H1 (cell line): ENCODE measurements at regions not wholly inside any gene's neighbourhood (a gene's known extent, or its start where the extent isn't known, plus 50 kb on each side); places are given as distances from the start of the nearest gene placed in this dataset.

Source experiments
- CTCF ChIA-PET: fragments of 300-600 bp; sonication (Branson Sonifier 250); formaldehyde crosslinking; loops from one replicate; lab custom pipeline; 2021; ENCODE audit not compliant: partially characterized antibody; lab: Charles Lee
- POLR2A ChIA-PET: fragments of 300-600 bp; sonication (Branson Sonifier 250); formaldehyde crosslinking; loops from one replicate; lab custom pipeline; 2021; ENCODE audit warnings: inconsistent platforms; ENCODE audit not compliant: partially characterized antibody; lab: Charles Lee
- DNase-seq, 2 experiments: peaks; one replicate each; pipeline versions ENCODE4 v3.0.0 to v3.0.0-alpha.2; 2010 to 2022; ENCODE audit warnings: low spot score in 2 of 2, low read depth in 1 of 2, mixed read lengths in 1 of 2
- FAIRE-seq: peaks from 2 replicates; lab custom pipeline; 2011; peaks lifted over from hg19 to GRCh38; lab: Jason Lieb, UNC
- H2AFZ ChIP-seq: 2 replicates; pipeline ENCODE4 v1.8.1; 2012; ENCODE audit warnings: low read length, inconsistent platforms
- H2AK5ac ChIP-seq: 2 replicates; pipeline ENCODE4 v1.6.1; 2013; ENCODE audit warnings: low read depth, low read length
- H2BK120ac ChIP-seq: replicated peaks from 2 replicates; pipeline ENCODE3; 2013; ENCODE audit warnings: low read depth, low read length, inconsistent platforms
- H2BK12ac ChIP-seq: 2 replicates; pipeline ENCODE4 v1.6.1; 2013; ENCODE audit warnings: low read depth, low read length
- H2BK15ac ChIP-seq: 2 replicates; pipeline ENCODE4 v1.6.1; 2013; ENCODE audit warnings: low read length
- H2BK20ac ChIP-seq: 2 replicates; pipeline ENCODE4 v1.6.1; 2013; ENCODE audit warnings: low read length
- H2BK5ac ChIP-seq: 2 replicates; pipeline ENCODE4 v1.6.1; 2013; ENCODE audit warnings: low read depth, low read length
- H3K14ac ChIP-seq: 2 replicates; pipeline ENCODE4 v1.6.1; 2013; ENCODE audit warnings: inconsistent platforms; ENCODE audit not compliant: insufficient read length
- H3K18ac ChIP-seq: 2 replicates; pipeline ENCODE4 v1.6.1; 2013; ENCODE audit warnings: low read length; ENCODE audit errors: extremely low read depth
- H3K23ac ChIP-seq: 2 replicates; pipeline ENCODE4 v1.6.1; 2013; ENCODE audit warnings: inconsistent platforms; ENCODE audit not compliant: insufficient read length
- H3K23me2 ChIP-seq: 2 replicates; pipeline ENCODE4 v1.6.1; 2013; ENCODE audit warnings: low read depth, low read length
- H3K27ac ChIP-seq: 2 replicates; pipeline ENCODE4 v1.6.1; 2011; ENCODE audit warnings: low read depth, low read length, inconsistent platforms
- H3K27me3 ChIP-seq, 4 experiments: replicated peaks in 1 of 4; 1 replicate in 1 of 4; 2 replicates in 3 of 4; pipeline versions ENCODE4 v1.6.1 to v1.8.1; 2011 to 2013; ENCODE audit warnings: low read length in 3 of 4, mild to moderate bottlenecking in 3 of 4, inconsistent platforms in 2 of 4, mixed read lengths in 2 of 4, moderate library complexity in 1 of 4; ENCODE audit not compliant: control insufficient read depth in 3 of 4, insufficient read depth in 3 of 4; ENCODE audit errors: extremely low read depth in 1 of 4
- H3K36me3 ChIP-seq, 4 experiments: 2 replicates each; pipeline versions ENCODE4 v1.6.1 to v1.8.1; 2011 to 2013; ENCODE audit warnings: mild to moderate bottlenecking in 4 of 4, low read length in 3 of 4, moderate library complexity in 2 of 4, control low read depth in 1 of 4, inconsistent platforms in 1 of 4; ENCODE audit not compliant: insufficient read depth in 4 of 4, control insufficient read depth in 2 of 4
- H3K4ac ChIP-seq: replicated peaks from 2 replicates; pipeline ENCODE3; 2013; ENCODE audit warnings: low read length, low read depth, mixed read lengths, inconsistent platforms; ENCODE audit not compliant: insufficient read length
- H3K4me1 ChIP-seq, 4 experiments: replicated peaks in 1 of 4; 1 replicate in 1 of 4; 2 replicates in 3 of 4; pipeline versions ENCODE4 v1.6.1 to v1.8.1; 2011 to 2013; ENCODE audit warnings: low read length in 3 of 4, inconsistent platforms in 2 of 4, mixed read lengths in 1 of 4; ENCODE audit not compliant: insufficient read depth in 4 of 4, control insufficient read depth in 3 of 4
- H3K4me2 ChIP-seq, 2 experiments: 2 replicates each; pipeline versions ENCODE4 v1.6.1 to v1.8.1; 2011 to 2013; ENCODE audit warnings: low read depth in 2 of 2, low read length in 2 of 2, control low read depth in 1 of 2, inconsistent platforms in 1 of 2, mild to moderate bottlenecking in 1 of 2; ENCODE audit not compliant: insufficient read depth in 1 of 2
- H3K4me3 ChIP-seq, 4 experiments: fragments of 200-600, 300-600 bp in 1 of 4; sonication (generic), shearing (Covaris generic), sonication (Bioruptor Twin) in 1 of 4; 2 replicates each; pipeline versions ENCODE4 v1.5.1 to v1.8.1; 2011 to 2016; ENCODE audit warnings: low read length in 4 of 4, low read depth in 3 of 4, control low read depth in 2 of 4, inconsistent platforms in 2 of 4, mild to moderate bottlenecking in 2 of 4, mixed read lengths in 1 of 4, moderate library complexity in 1 of 4; ENCODE audit not compliant: insufficient read depth in 2 of 4; ENCODE audit errors: extremely low read depth in 1 of 4
- H3K56ac ChIP-seq: replicated peaks from 2 replicates; pipeline ENCODE3; 2013; ENCODE audit warnings: low read depth, mild to moderate bottlenecking, mixed read lengths, low read length, inconsistent platforms; ENCODE audit not compliant: insufficient read length
- H3K79me1 ChIP-seq: 2 replicates; pipeline ENCODE4 v1.6.1; 2013; ENCODE audit warnings: low read depth, low read length, control low read depth
- H3K79me2 ChIP-seq, 2 experiments: 2 replicates each; pipeline versions ENCODE4 v1.6.1 to v1.8.1; 2012 to 2013; ENCODE audit warnings: low read length in 2 of 2, mild to moderate bottlenecking in 2 of 2, inconsistent platforms in 1 of 2; ENCODE audit not compliant: insufficient read depth in 2 of 2, control insufficient read depth in 1 of 2
- H3K9ac ChIP-seq, 4 experiments: replicated peaks in 1 of 4; 1 replicate in 1 of 4; 2 replicates in 3 of 4; pipeline versions ENCODE4 v1.6.1 to v1.8.1; 2011 to 2013; ENCODE audit warnings: low read depth in 3 of 4, low read length in 3 of 4, control low read depth in 2 of 4, mild to moderate bottlenecking in 2 of 4, moderate library complexity in 2 of 4, inconsistent platforms in 1 of 4; ENCODE audit errors: extremely low read depth in 1 of 4
- H3K9me3 ChIP-seq, 2 experiments: 2 replicates each; pipeline versions ENCODE4 v1.6.1 to v1.8.1; 2012 to 2013; ENCODE audit warnings: mild to moderate bottlenecking in 2 of 2, moderate library complexity in 2 of 2, control low read depth in 1 of 2, inconsistent platforms in 1 of 2, low read depth in 1 of 2, low read length in 1 of 2, mixed read lengths in 1 of 2; ENCODE audit not compliant: insufficient read depth in 2 of 2
- H4K20me1 ChIP-seq, 2 experiments: replicated peaks in 1 of 2; 2 replicates each; pipeline versions ENCODE3 to v1.8.1; 2011 to 2013; ENCODE audit warnings: inconsistent platforms in 2 of 2, low read length in 2 of 2, mild to moderate bottlenecking in 1 of 2; ENCODE audit not compliant: insufficient read depth in 2 of 2, control insufficient read depth in 1 of 2
- H4K5ac ChIP-seq: 2 replicates; pipeline ENCODE4 v1.6.1; 2013; ENCODE audit warnings: low read length, low read depth, mixed read lengths, inconsistent platforms; ENCODE audit not compliant: insufficient read length
- H4K8ac ChIP-seq: 2 replicates; pipeline ENCODE4 v1.8.0; 2013; ENCODE audit warnings: mild to moderate bottlenecking, moderate library complexity, low read length, inconsistent platforms; ENCODE audit not compliant: insufficient read depth; ENCODE audit errors: extremely low read depth
- H4K91ac ChIP-seq: replicated peaks from 2 replicates; pipeline ENCODE3; 2013; ENCODE audit warnings: low read length, mixed read lengths, inconsistent platforms; ENCODE audit not compliant: insufficient read length
- CBX5 ChIP-seq: fragments of 300-800, 300-1000 bp; sonication (generic); IDR thresholded peaks from 2 replicates; pipeline ENCODE4 v1.7.1; 2016; ENCODE audit warnings: antibody characterized with exemption, low read length, low read depth
- GTF2F1 ChIP-seq: IDR thresholded peaks from 2 replicates; pipeline ENCODE4 v1.6.1; 2012; ENCODE audit warnings: low read depth, low read length, improper control_type of control experiment, borderline replicate concordance
- MAX ChIP-seq: IDR thresholded peaks from 2 replicates; pipeline ENCODE4 v1.6.1; 2012; ENCODE audit warnings: inconsistent platforms
- POLR2A ChIP-seq, 2 experiments: IDR thresholded peaks; 1 replicate in 1 of 2; 2 replicates in 1 of 2; pipeline ENCODE4 v1.6.1; 2011; ENCODE audit warnings: low read depth in 2 of 2, low read length in 2 of 2, mild to moderate bottlenecking in 2 of 2; ENCODE audit errors: control extremely low read depth in 1 of 2
- RBBP5 ChIP-seq: IDR thresholded peaks from 2 replicates; pipeline ENCODE4 v1.7.1; 2012; ENCODE audit warnings: low read depth, mild to moderate bottlenecking, inconsistent platforms, low read length, moderate library complexity, borderline replicate concordance
- SIN3A ChIP-seq, 2 experiments: IDR thresholded peaks in 1 of 2; conservative IDR thresholded peaks in 1 of 2; 2 replicates each; pipeline ENCODE4 v1.6.1; 2011 to 2012; ENCODE audit warnings: low read length in 2 of 2, improper control_type of control experiment in 1 of 2, low read depth in 1 of 2, mild to moderate bottlenecking in 1 of 2
- SRF ChIP-seq: IDR thresholded peaks from 2 replicates; pipeline ENCODE4 v1.6.1; 2011; ENCODE audit warnings: mild to moderate bottlenecking, low read depth, low read length, moderate library complexity
- TEAD4 ChIP-seq: IDR thresholded peaks from 2 replicates; pipeline ENCODE4 v1.6.1; 2012; ENCODE audit warnings: low read depth, low read length, inconsistent platforms, mixed read lengths
- YY1 ChIP-seq: IDR thresholded peaks from 2 replicates; pipeline ENCODE4 v1.6.1; 2011; ENCODE audit warnings: low read depth, mild to moderate bottlenecking, low read length

DNA sequence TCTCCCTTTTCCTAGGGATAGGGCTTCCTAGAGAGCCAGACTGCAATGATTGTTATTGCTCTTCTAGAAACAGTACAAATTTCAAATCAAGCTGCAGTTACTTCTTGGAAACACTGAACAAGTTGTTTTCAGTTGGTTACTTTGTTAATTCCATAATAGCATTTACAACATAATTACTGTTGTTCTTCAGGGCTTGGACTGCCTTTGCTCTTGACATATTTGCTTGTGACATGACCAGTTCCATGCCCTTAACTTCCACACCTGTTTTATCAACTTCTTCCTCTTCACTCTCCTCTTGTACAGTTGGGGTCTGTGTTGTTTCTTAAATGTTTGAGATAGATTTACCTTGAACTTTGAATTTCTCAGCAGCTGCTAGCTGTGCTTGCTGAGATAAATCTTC lies 104.4 kb downstream of the SEC23IP start:
- FAIRE-seq, result no peak
- H2AK5ac ChIP-seq, result no peak overlapping the region
- H3K9me3 ChIP-seq, result no peaks in the 10 kb centered on the region
- no peak overlapping the region for H3K18ac ChIP-seq
- H3K4ac ChIP-seq, result no peak overlapping the region
- no peaks in the 10 kb centered on the region for H3K4me1 ChIP-seq
- H3K14ac ChIP-seq, result no peak overlapping the region
- no peak overlapping the region for H2BK15ac ChIP-seq
- no peak overlapping the region for H2BK12ac ChIP-seq
- H4K91ac ChIP-seq, result no peak overlapping the region
- H3K23ac ChIP-seq, result no peak overlapping the region
- no peak overlapping the region for H2BK5ac ChIP-seq
- no peak overlapping the region for H3K4me2 ChIP-seq
- ChIA-PET CTCF (no interaction called here), POLR2A (no interaction called here)
- H4K8ac ChIP-seq, result no peak overlapping the region
- no peaks in the 10 kb centered on the region for H3K27me3 ChIP-seq
- no peak overlapping the region for H2AFZ ChIP-seq
- no peak overlapping the region for H2BK120ac ChIP-seq
- no peaks in the 10 kb centered on the region for H3K79me2 ChIP-seq
- no peak overlapping the region for H3K56ac ChIP-seq
- no peak overlapping the region for H3K27ac ChIP-seq
- no peaks in the 10 kb centered on the region for H3K36me3 ChIP-seq
- H3K79me1 ChIP-seq, result no peaks in the 10 kb centered on the region
- no peak overlapping the region for H3K9ac ChIP-seq
- H3K4me3 ChIP-seq, result no peak overlapping the region
- H4K20me1 ChIP-seq, result no peaks in the 10 kb centered on the region
- no peaks in the 10 kb centered on the region for H3K23me2 ChIP-seq
- no peak overlapping the region for H4K5ac ChIP-seq
- no peak overlapping the region for H2BK20ac ChIP-seq
- no peak for DNase-seq
- no peak for TF ChIP-seq YY1
- no peak for TF ChIP-seq POLR2A (IDR thresholded peaks at IDR 0.05; ENCODE audit: control extremely low read depth in 1 of 2, low read depth in 2 of 2, low read length in 2 of 2)
- no peak for TF ChIP-seq CBX5
- TF ChIP-seq GTF2F1, result no peak
- TF ChIP-seq SIN3A (conservative IDR thresholded peaks at IDR 0.05 in 1 of 2, IDR thresholded peaks at IDR 0.05 in 1 of 2; ENCODE audit: low read depth in 1 of 2, low read length in 2 of 2), result no peak
- TF ChIP-seq MAX, result no peak
- TF ChIP-seq TEAD4, result no peak
- TF ChIP-seq RBBP5, result no peak
- TF ChIP-seq SRF, result no peak
